ENCODE measurements at regions not wholly inside any gene's neighbourhood (a gene's known extent, or its start where the extent isn't known, plus 50 kb on each side); places are given as distances from the start of the nearest gene placed in this dataset.

- Histone ChIP-seq H3K4me2 (ENCODE audit: low read depth, low read length) (no peak overlapping the region), H3K36me3 (replicated peaks in 1 of 2; ENCODE audit: control insufficient read depth in 1 of 2, insufficient read depth in 2 of 2, low read length in 2 of 2) (no peaks in the 10 kb centered on the region), H2AFZ (ENCODE audit: low read length) (no peak overlapping the region), H3K4me3 (replicated peaks in 1 of 3; ENCODE audit: insufficient read depth in 1 of 3, low read depth in 2 of 3, low read length in 3 of 3) (no peak overlapping the region), H3K27me3 (ENCODE audit: control insufficient read depth in 1 of 2, insufficient read depth in 2 of 2, low read length in 2 of 2) (no peaks in the 10 kb centered on the region), H3K4me1 (ENCODE audit: insufficient read depth, low read length) (no peaks in the 10 kb centered on the region), H3K9me3 (ENCODE audit: low read length) (no peaks in the 10 kb centered on the region), H4K20me1 (ENCODE audit: insufficient read depth, low read length) (no peaks in the 10 kb centered on the region), H3K9ac (ENCODE audit: insufficient read depth, low read depth, low read length) (no peak overlapping the region), H3K27ac (ENCODE audit: extremely low read length, insufficient read depth, low read length) (no peak overlapping the region), H3K79me2 (ENCODE audit: insufficient read depth, low read length) (no peaks in the 10 kb centered on the region)
- in situ Hi-C loops (cut with HindIII; ENCODE audit: extremely low pct_ligation_motif_present, low pct_unique_long_range_greater_than_20kb) (no loop called here), intact Hi-C loops (cut with micrococcal nuclease; ENCODE audit: unreplicated experiment) (no loop called here)
- CTCF ChIA-PET (ENCODE audit: low intra/inter-chr PET ratio, low total read pairs), result no interaction called here
- ATAC-seq, result no peak
- TF ChIP-seq MED8 (CRISPR knock-in tag; IDR thresholded peaks at IDR 0.05; ENCODE audit: insufficient replicate concordance) (no peak), TFDP2 (CRISPR knock-in tag; IDR thresholded peaks at IDR 0.05) (no peak), ZNF124 (CRISPR knock-in tag; IDR thresholded peaks at IDR 0.05) (no peak), ZNF337 (CRISPR knock-in tag; IDR thresholded peaks at IDR 0.05; ENCODE audit: borderline replicate concordance, low read depth) (no peak), TIGD3 (CRISPR knock-in tag; IDR thresholded peaks at IDR 0.05; ENCODE audit: borderline replicate concordance) (no peak), ZFP37 (CRISPR knock-in tag; IDR thresholded peaks at IDR 0.05; ENCODE audit: borderline replicate concordance) (no peak), PBX2 (CRISPR knock-in tag; IDR thresholded peaks at IDR 0.05) (no peak), ZBTB14 (CRISPR knock-in tag; IDR thresholded peaks at IDR 0.05) (no peak), ZNF468 (CRISPR knock-in tag; IDR thresholded peaks at IDR 0.05) (no peak), HNF1A (IDR thresholded peaks at IDR 0.05; ENCODE audit: low read depth) (no peak), HNF1A (CRISPR knock-in tag; IDR thresholded peaks at IDR 0.05; ENCODE audit: borderline replicate concordance) (no peak), RXRA (CRISPR knock-in tag; IDR thresholded peaks at IDR 0.05) (no peak)
- DNase-seq (ENCODE audit: low spot score), result no peak
- no peak for FAIRE-seq
- 5% methylated on average over 1 of the region's 1 CpG for WGBS (ENCODE audit: low lambda C conversion rate)
- POLR2A ChIA-PET, result no interaction called here
- BruUV-seq (replicated peaks), result no TSS peak
Measured at GRCh38 chr10:89924261-89924660, 222.9 kb downstream of the KIF20B start.

Data from HepG2 (cell line).